ENCODE measurements at regions not wholly inside any gene's neighbourhood (a gene's known extent, or its start where the extent isn't known, plus 50 kb on each side); places are given as distances from the start of the nearest gene placed in this dataset.

- Histone ChIP-seq H3K4me1 (peaks cover 0 to 20% (median 3%) of the 10 kb centered on the region in 3 donors), H3K9me3 (no peaks in the 10 kb centered on the region), H3K27ac (peak overlapping the region in 2 of 4 donors; percentile 16 to 32), H3K4me3 (no peak overlapping the region), H3K27me3 (no peaks in the 10 kb centered on the region), H3K36me3 (peaks cover 0 to 5% of the 10 kb centered on the region in 2 donors)
- TF ChIP-seq POLR2AphosphoS5 (IDR thresholded peaks at IDR 0.05) (peak; percentile 49), POLR2A (IDR thresholded peaks at IDR 0.05) (no peak)
- peak; percentile 36 for ATAC-seq
These were observed 126.8 kb upstream of the ODAD2 start for GRCh38 chr10:28125701-28126100.

GRCh38 chr10:28120795-28121194 lies 121.9 kb upstream of the ODAD2 start:
- Histone ChIP-seq H3K36me3 (peaks cover 0 to 5% of the 10 kb centered on the region in 2 donors), H3K4me1 (peaks cover 10 to 42% (median 10%) of the 10 kb centered on the region in 3 donors), H3K27me3 (no peaks in the 10 kb centered on the region), H3K9me3 (no peaks in the 10 kb centered on the region), H3K27ac (peak overlapping the region in 3 of 4 donors; percentile 59 to 69 (median 68)), H3K4me3 (no peak overlapping the region)
- ATAC-seq = no peak
- TF ChIP-seq EP300 (IDR thresholded peaks at IDR 0.05) (no peak), CTCF (IDR thresholded peaks at IDR 0.05) (no peak), POLR2A (IDR thresholded peaks at IDR 0.05) (no peak), POLR2AphosphoS5 (IDR thresholded peaks at IDR 0.05) (no peak)
- WGBS, 2 donors (ENCODE audit: low coverage in 1 of 2) = 62 to 67% methylated on average over 4 of the region's 4 CpGs

- peak; percentile 50 for ATAC-seq
- Histone ChIP-seq H3K4me3 (no peak overlapping the region), H3K4me1 (peaks cover 9 to 36% (median 10%) of the 10 kb centered on the region in 3 donors), H3K36me3 (peaks cover 0 to 5% of the 10 kb centered on the region in 2 donors), H3K27me3 (no peaks in the 10 kb centered on the region), H3K27ac (peak overlapping the region; percentile 45 to 69 (median 64)), H3K9me3 (no peaks in the 10 kb centered on the region)
- WGBS, 2 donors (ENCODE audit: low coverage in 1 of 2) = 22 to 43% methylated on average over 5 to 6 of the region's 6 CpGs
- TF ChIP-seq POLR2AphosphoS5 (IDR thresholded peaks at IDR 0.05) = peak; percentile 93
- no peak for TF ChIP-seq POLR2A (IDR thresholded peaks at IDR 0.05)
- no peak for TF ChIP-seq CTCF (IDR thresholded peaks at IDR 0.05)
- TF ChIP-seq EP300 (IDR thresholded peaks at IDR 0.05) = no peak
These were observed 121.3 kb upstream of the ODAD2 start for GRCh38 chr10:28120043-28120749.

- Histone ChIP-seq H3K36me3 (peaks cover 0 to 5% of the 10 kb centered on the region in 2 donors), H3K9me3 (no peaks in the 10 kb centered on the region), H3K27ac (peak overlapping the region in 2 of 4 donors; percentile 59 to 68), H3K4me3 (no peak overlapping the region), H3K27me3 (no peaks in the 10 kb centered on the region), H3K4me1 (peaks cover 7 to 29% (median 10%) of the 10 kb centered on the region in 3 donors)
- no peak for ATAC-seq
- 71 to 100% methylated on average over 1 of the region's 1 CpG for WGBS, 2 donors (ENCODE audit: low coverage in 1 of 2)
- TF ChIP-seq EP300 (IDR thresholded peaks at IDR 0.05) (no peak), POLR2AphosphoS5 (IDR thresholded peaks at IDR 0.05) (no peak), CTCF (IDR thresholded peaks at IDR 0.05) (no peak), POLR2A (IDR thresholded peaks at IDR 0.05) (no peak)
These were observed 120.2 kb upstream of the ODAD2 start for GRCh38 chr10:28118985-28119628.

GRCh38 chr10:28113202-28113601 lies 114.3 kb upstream of the ODAD2 start:
- H3K9me3 ChIP-seq = no peaks in the 10 kb centered on the region
- H3K27ac ChIP-seq = no peak overlapping the region
- no peak for TF ChIP-seq EP300 (IDR thresholded peaks at IDR 0.05)
- no peak for TF ChIP-seq POLR2AphosphoS5 (IDR thresholded peaks at IDR 0.05)
- ATAC-seq = no peak
- H3K4me3 ChIP-seq = no peak overlapping the region
- H3K4me1 ChIP-seq = no peaks in the 10 kb centered on the region
- 86 to 100% methylated on average over 1 to 2 of the region's 3 CpGs for WGBS, 2 donors (ENCODE audit: low coverage in 1 of 2)
- H3K36me3 ChIP-seq = no peaks in the 10 kb centered on the region
- no peaks in the 10 kb centered on the region for H3K27me3 ChIP-seq

- H3K36me3 ChIP-seq = peaks cover 0 to 7% of the 10 kb centered on the region in 2 donors
- H3K4me3 ChIP-seq = no peak overlapping the region
- no peaks in the 10 kb centered on the region for H3K27me3 ChIP-seq
- H3K4me1 ChIP-seq = no peaks in the 10 kb centered on the region
- H3K9me3 ChIP-seq = no peaks in the 10 kb centered on the region
- TF ChIP-seq EP300 (IDR thresholded peaks at IDR 0.05) = no peak
- TF ChIP-seq POLR2AphosphoS5 (IDR thresholded peaks at IDR 0.05) = no peak
- TF ChIP-seq POLR2A (IDR thresholded peaks at IDR 0.05) = no peak
- no peak for TF ChIP-seq CTCF (IDR thresholded peaks at IDR 0.05)
- 45 to 58% methylated on average over 2 of the region's 2 CpGs for WGBS, 2 donors (ENCODE audit: low coverage in 1 of 2)
- no peak overlapping the region for H3K27ac ChIP-seq
- ATAC-seq = no peak
These were observed 112.8 kb upstream of the ODAD2 start for GRCh38 chr10:28111712-28112111.
